H9 (cell line): ENCODE measurements at regions not wholly inside any gene's neighbourhood (a gene's known extent, or its start where the extent isn't known, plus 50 kb on each side); places are given as distances from the start of the nearest gene placed in this dataset.

Experiments used
- DNase-seq: peaks from one replicate; pipeline ENCODE4 v3.0.0-alpha.2; 2017
- H2AFZ ChIP-seq: one replicate; pipeline ENCODE4 v1.6.1; 2013; ENCODE audit warnings: mild to moderate bottlenecking, low read length, control low read depth, moderate library complexity
- H2AK5ac ChIP-seq: 2 replicates; pipeline ENCODE4 v1.6.1; 2013; ENCODE audit warnings: low read length, control low read depth, mixed read lengths; ENCODE audit not compliant: insufficient read length
- H2BK120ac ChIP-seq: one replicate; pipeline ENCODE4 v1.6.1; 2013; ENCODE audit warnings: low read depth, mild to moderate bottlenecking, low read length, control low read depth, inconsistent platforms; ENCODE audit not compliant: poor library complexity, severe bottlenecking
- H2BK12ac ChIP-seq: 2 replicates; pipeline ENCODE4 v1.6.1; 2013; ENCODE audit warnings: low read length, control low read depth, mixed read lengths, low read depth; ENCODE audit not compliant: insufficient read length
- H2BK15ac ChIP-seq: 2 replicates; pipeline ENCODE4 v1.6.1; 2013; ENCODE audit warnings: low read depth, low read length, control low read depth
- H2BK20ac ChIP-seq: one replicate; pipeline ENCODE4 v1.6.1; 2013; ENCODE audit warnings: low read depth, mild to moderate bottlenecking, low read length, control low read depth, inconsistent platforms; ENCODE audit not compliant: poor library complexity, severe bottlenecking
- H2BK5ac ChIP-seq: 2 replicates; pipeline ENCODE4 v1.6.1; 2013; ENCODE audit warnings: low read length, control low read depth, mixed read lengths; ENCODE audit not compliant: insufficient read length
- H3K14ac ChIP-seq: 2 replicates; pipeline ENCODE4 v1.6.1; 2013; ENCODE audit warnings: low read length, control low read depth; ENCODE audit not compliant: insufficient read depth
- H3K18ac ChIP-seq: 2 replicates; pipeline ENCODE4 v1.6.1; 2013; ENCODE audit warnings: low read depth, mild to moderate bottlenecking, mixed read lengths, low read length, control low read depth; ENCODE audit not compliant: insufficient read length
- H3K23ac ChIP-seq: 2 replicates; pipeline ENCODE4 v1.6.1; 2013; ENCODE audit warnings: low read length, control low read depth, mixed read lengths, low read depth; ENCODE audit not compliant: insufficient read length
- H3K23me2 ChIP-seq: 2 replicates; pipeline ENCODE4 v1.6.1; 2013; ENCODE audit warnings: low read depth, mild to moderate bottlenecking, mixed read lengths, low read length, control low read depth; ENCODE audit not compliant: insufficient read length, poor library complexity, severe bottlenecking
- H3K27ac ChIP-seq: 2 replicates; pipeline ENCODE4 v1.5.1; 2013; ENCODE audit warnings: low read length, control low read depth, mixed read lengths, low read depth; ENCODE audit not compliant: insufficient read length
- H3K27me3 ChIP-seq: 2 replicates; pipeline ENCODE4 v1.6.1; 2013; ENCODE audit warnings: low read length, control low read depth, inconsistent platforms; ENCODE audit not compliant: insufficient read depth
- H3K4ac ChIP-seq: 2 replicates; pipeline ENCODE4 v1.6.1; 2013; ENCODE audit warnings: low read depth, mild to moderate bottlenecking, control low read depth, inconsistent platforms, low read length, moderate library complexity
- H3K4me1 ChIP-seq: 2 replicates; pipeline ENCODE4 v1.6.1; 2013; ENCODE audit warnings: low read length, control low read depth, inconsistent platforms; ENCODE audit not compliant: insufficient read depth
- H3K4me2 ChIP-seq: 2 replicates; pipeline ENCODE4 v1.6.1; 2013; ENCODE audit warnings: low read length, control low read depth, mixed read lengths; ENCODE audit not compliant: insufficient read length, insufficient read depth
- H3K56ac ChIP-seq: 2 replicates; pipeline ENCODE4 v1.6.1; 2013; ENCODE audit warnings: low read depth, mild to moderate bottlenecking, mixed read lengths, low read length, control low read depth; ENCODE audit not compliant: insufficient read length
- H3K79me1 ChIP-seq: 2 replicates; pipeline ENCODE4 v1.6.1; 2013; ENCODE audit warnings: low read depth, mild to moderate bottlenecking, moderate library complexity, low read length, control low read depth, inconsistent platforms; ENCODE audit not compliant: insufficient read depth, poor library complexity, severe bottlenecking
- H3K79me2 ChIP-seq: 2 replicates; pipeline ENCODE4 v1.6.1; 2013; ENCODE audit warnings: low read length, control low read depth, inconsistent platforms; ENCODE audit not compliant: insufficient read depth
- H3K9ac ChIP-seq: 2 replicates; pipeline ENCODE4 v1.6.1; 2013; ENCODE audit warnings: low read length, control low read depth, mixed read lengths; ENCODE audit not compliant: insufficient read length; ENCODE audit errors: extremely low read depth
- H3K9me3 ChIP-seq: one replicate; pipeline ENCODE4 v1.6.1; 2013; ENCODE audit warnings: low read depth, low read length, inconsistent platforms; ENCODE audit not compliant: control insufficient read depth
- H3T11ph ChIP-seq: one replicate; pipeline ENCODE4 v1.6.1; 2013; ENCODE audit warnings: mild to moderate bottlenecking, low read length, control low read depth, inconsistent platforms
- H4K20me1 ChIP-seq: one replicate; pipeline ENCODE4 v1.6.1; 2013; ENCODE audit not compliant: control insufficient read depth, insufficient read length, insufficient read depth
- H4K5ac ChIP-seq: 2 replicates; pipeline ENCODE4 v1.6.1; 2013; ENCODE audit warnings: low read depth, mild to moderate bottlenecking, mixed read lengths, low read length, control low read depth; ENCODE audit not compliant: insufficient read length
- H4K8ac ChIP-seq: replicated peaks from 2 replicates; pipeline ENCODE4 v1.6.1; 2013; ENCODE audit warnings: low read length, control low read depth, mixed read lengths, low read depth; ENCODE audit not compliant: insufficient read length
- H4K91ac ChIP-seq: 2 replicates; pipeline ENCODE4 v1.6.1; 2013; ENCODE audit warnings: low read depth, mild to moderate bottlenecking, moderate library complexity, mixed read lengths, low read length, control low read depth; ENCODE audit not compliant: insufficient read length
- H3K27ac Mint-ChIP-seq, 3 experiments: 2 replicates in 2 of 3; 3 replicates in 1 of 3; pipeline ENCODE4 v1.8.0; 2020 to 2021; ENCODE audit warnings: mixed read lengths in 3 of 3, mild to moderate bottlenecking in 1 of 3, moderate library complexity in 1 of 3
- H3K27me3 Mint-ChIP-seq: 2 replicates; pipeline ENCODE4 v1.8.0; 2021; ENCODE audit warnings: low read depth, mild to moderate bottlenecking, moderate library complexity, mixed read lengths
- H3K36me3 Mint-ChIP-seq, 3 experiments: 2 replicates in 2 of 3; 3 replicates in 1 of 3; pipeline ENCODE4 v1.8.0; 2020 to 2021; ENCODE audit warnings: low read depth in 3 of 3, mixed read lengths in 3 of 3; ENCODE audit not compliant: insufficient read depth in 1 of 3
- H3K4me1 Mint-ChIP-seq, 2 experiments: 2 replicates each; pipeline ENCODE4 v1.8.0; 2020; ENCODE audit warnings: mixed read lengths in 2 of 2
- H3K4me3 Mint-ChIP-seq, 2 experiments: 2 replicates in 1 of 2; 3 replicates in 1 of 2; pipeline ENCODE4 v1.8.0; 2020 to 2021; ENCODE audit warnings: mild to moderate bottlenecking in 2 of 2, mixed read lengths in 2 of 2, moderate library complexity in 1 of 2
- H3K9me3 Mint-ChIP-seq, 2 experiments: 2 replicates in 1 of 2; 3 replicates in 1 of 2; pipeline ENCODE4 v1.8.0; 2020; ENCODE audit warnings: mild to moderate bottlenecking in 2 of 2, mixed read lengths in 2 of 2, moderate library complexity in 1 of 2
- TF ChIP-seq, protein P1 (sequence below): fragments of 200-600 bp; sonication (generic); conservative IDR thresholded peaks from 3 replicates; pipeline ENCODE4 v1.8.0; 2021; ENCODE audit warnings: antibody characterized with exemption, mild to moderate bottlenecking

DNA sequence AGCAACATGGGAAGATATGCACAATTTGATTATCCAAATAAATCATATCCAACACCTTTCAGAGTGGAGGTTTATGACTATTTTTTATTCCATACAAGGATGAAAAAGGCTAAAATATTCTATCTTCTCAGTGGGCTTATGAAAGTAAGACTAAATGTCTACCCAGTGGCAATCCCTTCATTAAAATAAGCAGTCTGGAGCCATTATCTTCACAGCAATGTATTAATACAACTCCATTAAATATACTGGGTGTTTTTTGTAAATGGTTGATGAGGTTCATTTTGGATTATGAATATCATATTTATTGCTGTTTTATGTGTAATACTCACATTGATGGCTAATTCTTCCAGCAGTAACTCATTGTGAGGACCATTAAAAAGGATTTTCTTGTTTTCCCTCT, 352.7 kb upstream of the SOX11 start:
- no peak overlapping the region for H4K5ac ChIP-seq
- Mint-ChIP-seq H3K4me3 (no peak overlapping the region), H3K36me3 (peaks cover 0 to 3% (median 0%) of the 10 kb centered on the region in 3 experiments; a peak in 1 of 7 replicates), H3K27me3 (no peaks in the 10 kb centered on the region), H3K27ac (no peak overlapping the region), H3K9me3 (peaks cover 0 to 2% of the 10 kb centered on the region in 2 experiments; a peak in 2 of 5 replicates), H3K4me1 (peaks cover 14 to 15% of the 10 kb centered on the region in 2 experiments)
- H3K4ac ChIP-seq = no peak overlapping the region
- H3K27ac ChIP-seq = no peak overlapping the region
- no peak overlapping the region for H4K8ac ChIP-seq
- DNase-seq = no peak
- H3K9me3 ChIP-seq = no peaks in the 10 kb centered on the region
- no peak overlapping the region for H2BK120ac ChIP-seq
- TF ChIP-seq, protein P1, sequence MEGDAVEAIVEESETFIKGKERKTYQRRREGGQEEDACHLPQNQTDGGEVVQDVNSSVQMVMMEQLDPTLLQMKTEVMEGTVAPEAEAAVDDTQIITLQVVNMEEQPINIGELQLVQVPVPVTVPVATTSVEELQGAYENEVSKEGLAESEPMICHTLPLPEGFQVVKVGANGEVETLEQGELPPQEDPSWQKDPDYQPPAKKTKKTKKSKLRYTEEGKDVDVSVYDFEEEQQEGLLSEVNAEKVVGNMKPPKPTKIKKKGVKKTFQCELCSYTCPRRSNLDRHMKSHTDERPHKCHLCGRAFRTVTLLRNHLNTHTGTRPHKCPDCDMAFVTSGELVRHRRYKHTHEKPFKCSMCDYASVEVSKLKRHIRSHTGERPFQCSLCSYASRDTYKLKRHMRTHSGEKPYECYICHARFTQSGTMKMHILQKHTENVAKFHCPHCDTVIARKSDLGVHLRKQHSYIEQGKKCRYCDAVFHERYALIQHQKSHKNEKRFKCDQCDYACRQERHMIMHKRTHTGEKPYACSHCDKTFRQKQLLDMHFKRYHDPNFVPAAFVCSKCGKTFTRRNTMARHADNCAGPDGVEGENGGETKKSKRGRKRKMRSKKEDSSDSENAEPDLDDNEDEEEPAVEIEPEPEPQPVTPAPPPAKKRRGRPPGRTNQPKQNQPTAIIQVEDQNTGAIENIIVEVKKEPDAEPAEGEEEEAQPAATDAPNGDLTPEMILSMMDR = no peak
- no peaks in the 10 kb centered on the region for H3K27me3 ChIP-seq
- H3K79me1 ChIP-seq = no peaks in the 10 kb centered on the region
- H3K4me2 ChIP-seq = no peak overlapping the region
- no peaks in the 10 kb centered on the region for H3K79me2 ChIP-seq
- H4K20me1 ChIP-seq = no peaks in the 10 kb centered on the region
- H4K91ac ChIP-seq = no peak overlapping the region
- H3K56ac ChIP-seq = no peak overlapping the region
- peaks cover 4% of the 10 kb centered on the region; the same call in 1 of the 2 replicates for H3K4me1 ChIP-seq
- no peak overlapping the region for H3K18ac ChIP-seq
- H3K23ac ChIP-seq = no peak overlapping the region
- no peak overlapping the region for H2BK15ac ChIP-seq
- no peak overlapping the region for H2BK12ac ChIP-seq
- no peak overlapping the region for H3K14ac ChIP-seq
- no peaks in the 10 kb centered on the region for H3K23me2 ChIP-seq
- no peak overlapping the region for H2AK5ac ChIP-seq
- no peak overlapping the region for H2AFZ ChIP-seq
- H2BK5ac ChIP-seq = no peak overlapping the region
- no peak overlapping the region for H3T11ph ChIP-seq
- H2BK20ac ChIP-seq = no peak overlapping the region
- H3K9ac ChIP-seq = no peak overlapping the region
